GM23338 (cell line): ENCODE measurements at regions not wholly inside any gene's neighbourhood (a gene's known extent, or its start where the extent isn't known, plus 50 kb on each side); places are given as distances from the start of the nearest gene placed in this dataset.

ENCODE experiments used
- ATAC-seq: fragments of 200-7000 bp; cut with Tn5 transposase; 3 replicates; pipeline ENCODE4 v1.9.1; 2020
- DNase-seq: peaks from one replicate; pipeline ENCODE4 v3.0.0-alpha.2; 2015; ENCODE audit warnings: low spot score
- H2AFZ ChIP-seq: fragments of 200-600 bp; sonication (generic); 2 replicates; pipeline ENCODE4 v1.8.0; 2016; ENCODE audit warnings: antibody characterized with exemption, mild to moderate bottlenecking, moderate library complexity
- H3F3A ChIP-seq: fragments of 200-600 bp; sonication (generic); replicated peaks from 2 replicates; pipeline ENCODE4 v1.8.0; 2017; ENCODE audit warnings: antibody characterized with exemption, mixed run types, low read depth
- H3K27ac ChIP-seq: fragments of 200-600 bp; sonication (generic); 2 replicates; pipeline ENCODE4 v1.6.1; 2016; ENCODE audit warnings: low read depth
- H3K27me3 ChIP-seq: fragments of 200-600 bp; sonication (generic); 2 replicates; pipeline ENCODE4 v1.8.0; 2016; ENCODE audit warnings: mild to moderate bottlenecking, mixed run types, moderate library complexity; ENCODE audit not compliant: insufficient read depth
- H3K36me3 ChIP-seq: fragments of 200-600 bp; sonication (generic); 2 replicates; pipeline ENCODE4 v1.8.0; 2016; ENCODE audit warnings: mild to moderate bottlenecking; ENCODE audit not compliant: insufficient read depth
- H3K4me1 ChIP-seq: fragments of 200-600 bp; sonication (generic); 2 replicates; pipeline ENCODE4 v1.8.0; 2016; ENCODE audit warnings: mild to moderate bottlenecking, moderate library complexity; ENCODE audit not compliant: insufficient read depth
- H3K4me2 ChIP-seq: fragments of 200-600 bp; sonication (generic); 2 replicates; pipeline ENCODE4 v1.7.1; 2017; ENCODE audit warnings: mixed run types
- H3K4me3 ChIP-seq: fragments of 200-600 bp; sonication (generic); 2 replicates; pipeline ENCODE4 v1.6.1; 2016; ENCODE audit warnings: mixed run types
- H3K79me2 ChIP-seq: fragments of 200-600 bp; sonication (generic); replicated peaks from 2 replicates; pipeline ENCODE4 v1.8.0; 2017; ENCODE audit warnings: mild to moderate bottlenecking; ENCODE audit not compliant: insufficient read depth
- H3K9me2 ChIP-seq: fragments of 200-600 bp; sonication (generic); 2 replicates; pipeline ENCODE4 v1.8.0; 2017; ENCODE audit not compliant: insufficient read depth
- H4K20me1 ChIP-seq: fragments of 200-600 bp; sonication (generic); replicated peaks from 2 replicates; pipeline ENCODE4 v1.8.0; 2017; ENCODE audit warnings: mild to moderate bottlenecking; ENCODE audit not compliant: insufficient read depth
- H3K27ac Mint-ChIP-seq: 2 replicates; pipeline ENCODE4 v1.8.0; 2020; ENCODE audit warnings: inconsistent platforms, mild to moderate bottlenecking, moderate library complexity, mixed read lengths
- H3K27me3 Mint-ChIP-seq: 3 replicates; pipeline ENCODE4 v1.8.0; 2022; ENCODE audit warnings: low read depth, mild to moderate bottlenecking, moderate library complexity, mixed read lengths, inconsistent platforms; ENCODE audit not compliant: insufficient read depth, poor library complexity
- H3K36me3 Mint-ChIP-seq: 3 replicates; pipeline ENCODE4 v1.8.0; 2021; ENCODE audit warnings: low read depth, mild to moderate bottlenecking, inconsistent platforms, moderate library complexity, mixed read lengths
- H3K4me1 Mint-ChIP-seq: 3 replicates; pipeline ENCODE4 v1.8.0; 2020; ENCODE audit warnings: mild to moderate bottlenecking, inconsistent platforms, mixed read lengths
- H3K4me3 Mint-ChIP-seq: 3 replicates; pipeline ENCODE4 v1.8.0; 2021; ENCODE audit warnings: moderate library complexity, mild to moderate bottlenecking, inconsistent platforms, mixed read lengths
- H3K9me3 Mint-ChIP-seq: 3 replicates; pipeline ENCODE4 v1.8.0; 2020; ENCODE audit warnings: moderate library complexity, mild to moderate bottlenecking, inconsistent platforms, mixed read lengths
- CREB1 ChIP-seq: fragments of 250-450 bp; sonication (Bioruptor Pico); IDR thresholded peaks from 2 replicates; pipeline ENCODE4 v1.5.0; 2020; ENCODE audit warnings: low read depth, mild to moderate bottlenecking, moderate library complexity
- CTCF ChIP-seq, 2 experiments: fragments of 200-600 bp in 1 of 2; sonication (generic) in 1 of 2; conservative IDR thresholded peaks; 2 replicates each; pipeline versions ENCODE4 v1.5.1 to v1.6.1; 2016 to 2017; ENCODE audit warnings: antibody characterized with exemption in 2 of 2, low read depth in 2 of 2, mild to moderate bottlenecking in 2 of 2, moderate library complexity in 1 of 2
- ETS1 ChIP-seq: IDR thresholded peaks from 2 replicates; pipeline ENCODE4 v1.6.1; 2016; ENCODE audit warnings: antibody characterized with exemption
- EZH2 ChIP-seq: fragments of 200-600 bp; sonication (generic); IDR thresholded peaks from one replicate; pipeline ENCODE4 v1.8.0; 2017; ENCODE audit warnings: antibody characterized with exemption, mild to moderate bottlenecking, low read depth; ENCODE audit not compliant: unreplicated experiment
- POLR2AphosphoS5 ChIP-seq: IDR thresholded peaks from 2 replicates; pipeline ENCODE4 v1.6.1; 2016; ENCODE audit warnings: antibody characterized with exemption, low read depth
- STAT1 ChIP-seq: IDR thresholded peaks from one replicate; pipeline ENCODE4 v1.6.1; 2016; ENCODE audit warnings: antibody characterized with exemption; ENCODE audit not compliant: unreplicated experiment
- ZNF114 ChIP-seq: fragments of 250-450 bp; sonication (Bioruptor Pico); IDR thresholded peaks from 2 replicates; pipeline ENCODE4 v1.5.0; 2020; ENCODE audit warnings: mild to moderate bottlenecking, moderate library complexity
- ZNF462 ChIP-seq: fragments of 250-450 bp; sonication (Bioruptor Pico); IDR thresholded peaks from 2 replicates; pipeline ENCODE4 v1.5.0; 2020; ENCODE audit warnings: mild to moderate bottlenecking, moderate library complexity

- no peak for ATAC-seq
- H3K27ac Mint-ChIP-seq, result peak overlapping the region; percentile 63; the same call in 1 of the 2 replicates
- Histone ChIP-seq H2AFZ (peak overlapping the region; percentile 15; the same call in 1 of the 2 replicates), H4K20me1 (no peaks in the 10 kb centered on the region), H3K27me3 (no peaks in the 10 kb centered on the region), H3K4me3 (no peak overlapping the region), H3K4me1 (no peaks in the 10 kb centered on the region), H3K27ac (no peak overlapping the region), H3F3A (no peaks in the 10 kb centered on the region), H3K36me3 (0 out of 2 replicates have a peak, but pooled peaks cover 3% of the 10 kb centered on the region), H3K9me2 (peaks cover 1% of the 10 kb centered on the region), H3K4me2 (no peak overlapping the region), H3K79me2 (no peaks in the 10 kb centered on the region)
- DNase-seq, result peak; percentile 2
- H3K9me3 Mint-ChIP-seq, result peaks cover 4% of the 10 kb centered on the region; the same call in 2 of the 3 replicates
- H3K36me3 Mint-ChIP-seq, result peaks cover under 1% of the 10 kb centered on the region; the same call in 1 of the 3 replicates
- no peak for TF ChIP-seq STAT1
- no peak for TF ChIP-seq ZNF114 (CRISPR knock-in tag)
- no peak for TF ChIP-seq CTCF (conservative IDR thresholded peaks at IDR 0.05; ENCODE audit: low read depth in 2 of 2)
- H3K4me3 Mint-ChIP-seq, result no peak overlapping the region
- H3K27me3 Mint-ChIP-seq, result peaks cover 3% of the 10 kb centered on the region
- no peaks in the 10 kb centered on the region for H3K4me1 Mint-ChIP-seq
Observed at GRCh38 chr17:53896047-53896446, 73.3 kb downstream of the KIF2B start.

- Histone ChIP-seq H3K4me2 (no peak overlapping the region), H2AFZ (no peak overlapping the region), H3K4me1 (no peaks in the 10 kb centered on the region), H3F3A (no peaks in the 10 kb centered on the region), H3K27ac (no peak overlapping the region), H3K36me3 (0 out of 2 replicates have a peak, but pooled peaks cover 6% of the 10 kb centered on the region), H4K20me1 (no peaks in the 10 kb centered on the region), H3K4me3 (no peak overlapping the region), H3K79me2 (no peaks in the 10 kb centered on the region), H3K9me2 (peaks cover 5% of the 10 kb centered on the region), H3K27me3 (no peaks in the 10 kb centered on the region)
- Mint-ChIP-seq H3K4me1 (no peaks in the 10 kb centered on the region), H3K27ac (no peak overlapping the region), H3K36me3 (peaks cover 13% of the 10 kb centered on the region), H3K9me3 (peaks cover 32% of the 10 kb centered on the region), H3K27me3 (peaks cover 6% of the 10 kb centered on the region), H3K4me3 (no peak overlapping the region)
- ATAC-seq (no peak), DNase-seq (no peak)
- TF ChIP-seq CTCF (conservative IDR thresholded peaks at IDR 0.05; ENCODE audit: low read depth in 2 of 2) (no peak), EZH2 (no peak), STAT1 (no peak), POLR2AphosphoS5 (no peak), CREB1 (CRISPR knock-in tag) (no peak), ZNF462 (no peak), ZNF114 (CRISPR knock-in tag) (no peak), ETS1 (no peak)
Observed at GRCh38 chr17:53900951-53901350, 78.2 kb downstream of the KIF2B start.
